ENCODE measurements at regions not wholly inside any gene's neighbourhood (a gene's known extent, or its start where the extent isn't known, plus 50 kb on each side); places are given as distances from the start of the nearest gene placed in this dataset.

- no peaks in the 10 kb centered on the region for H3K27me3 ChIP-seq (ENCODE audit: insufficient read depth)
Observed at GRCh38 chr13:60227158-60227557, 63.4 kb upstream of the DIAPH3 start.

More at GRCh38 chr13:60227158-60227557, 63.4 kb upstream of the DIAPH3 start:
- no peak overlapping the region for H3K4me3 Mint-ChIP-seq
- no peak for DNase-seq (ENCODE audit: low spot score)
- no peaks in the 10 kb centered on the region for H3K36me3 ChIP-seq (ENCODE audit: insufficient read depth)
- no peak overlapping the region for H3K4me2 ChIP-seq
- no peaks in the 10 kb centered on the region for H3K4me1 ChIP-seq (ENCODE audit: insufficient read depth)
- TF ChIP-seq JUNB (IDR thresholded peaks at IDR 0.05; ENCODE audit: unreplicated experiment) (no peak), REST (IDR thresholded peaks at IDR 0.05; ENCODE audit: unreplicated experiment) (no peak), STAT1 (IDR thresholded peaks at IDR 0.05; ENCODE audit: unreplicated experiment) (no peak), ETS1 (IDR thresholded peaks at IDR 0.05) (no peak), POLR2AphosphoS5 (IDR thresholded peaks at IDR 0.05; ENCODE audit: low read depth) (no peak), ZNF331 (CRISPR knock-in tag; IDR thresholded peaks at IDR 0.05; ENCODE audit: low read depth) (no peak), ZNF114 (CRISPR knock-in tag; IDR thresholded peaks at IDR 0.05) (no peak), EZH2 (IDR thresholded peaks at IDR 0.05; ENCODE audit: low read depth, unreplicated experiment) (no peak), EZH2phosphoT487 (IDR thresholded peaks at IDR 0.05; ENCODE audit: unreplicated experiment) (no peak), NANOG (IDR thresholded peaks at IDR 0.05; ENCODE audit: borderline replicate concordance) (no peak), CREB1 (CRISPR knock-in tag; IDR thresholded peaks at IDR 0.05; ENCODE audit: low read depth) (no peak)
- no peaks in the 10 kb centered on the region for H3K36me3 Mint-ChIP-seq (ENCODE audit: low read depth)
- ATAC-seq = no peak
- H3K27ac Mint-ChIP-seq = no peak overlapping the region
- H3F3A ChIP-seq (replicated peaks; ENCODE audit: low read depth) = no peaks in the 10 kb centered on the region
- H3K9me2 ChIP-seq (ENCODE audit: insufficient read depth) = no peaks in the 10 kb centered on the region
- peaks cover 3% of the 10 kb centered on the region; the same call in 1 of the 3 replicates for H3K4me1 Mint-ChIP-seq
- no peaks in the 10 kb centered on the region for H4K20me1 ChIP-seq (replicated peaks; ENCODE audit: insufficient read depth)
- H3K79me2 ChIP-seq (replicated peaks; ENCODE audit: insufficient read depth) = no peaks in the 10 kb centered on the region
- no peak overlapping the region for H2AFZ ChIP-seq
- no peak overlapping the region for H3K27ac ChIP-seq (ENCODE audit: low read depth)
- H3K9me3 Mint-ChIP-seq = no peaks in the 10 kb centered on the region
- H3K4me3 ChIP-seq = no peak overlapping the region
- H3K27me3 Mint-ChIP-seq (ENCODE audit: insufficient read depth, low read depth, poor library complexity) = no peaks in the 10 kb centered on the region
